Hepatocyte (in vitro differentiated cells): ENCODE measurements at regions not wholly inside any gene's neighbourhood (a gene's known extent, or its start where the extent isn't known, plus 50 kb on each side); places are given as distances from the start of the nearest gene placed in this dataset.
A peak's percentile ranks its signal among the peaks of the same experiment; 100 is the strongest.

Experiments used
- DNase-seq: peaks from one replicate; pipeline ENCODE4 v3.0.0-alpha.2; 2016; ENCODE audit warnings: low spot score
- H2AFZ ChIP-seq: fragments of 200-600 bp; sonication (generic); 2 replicates; pipeline ENCODE4 v1.6.0; 2016; ENCODE audit warnings: antibody characterized with exemption, mild to moderate bottlenecking
- H3K27ac ChIP-seq: fragments of 200-600 bp; sonication (generic); 2 replicates; pipeline ENCODE4 v1.5.1; 2016; ENCODE audit warnings: mild to moderate bottlenecking
- H3K27me3 ChIP-seq: fragments of 200-600 bp; sonication (generic); 2 replicates; pipeline ENCODE4 v1.6.1; 2016
- H3K36me3 ChIP-seq: fragments of 200-600 bp; sonication (generic); replicated peaks from 2 replicates; pipeline ENCODE4 v1.5.1; 2016; ENCODE audit warnings: low read depth; ENCODE audit not compliant: insufficient read depth
- H3K4me1 ChIP-seq: fragments of 200-600 bp; sonication (generic); 2 replicates; pipeline ENCODE4 v1.5.1; 2016; ENCODE audit warnings: mild to moderate bottlenecking, moderate library complexity; ENCODE audit not compliant: insufficient read depth
- H3K4me2 ChIP-seq: fragments of 200-600 bp; sonication (generic); 2 replicates; pipeline ENCODE4 v1.6.0; 2016
- H3K4me3 ChIP-seq: fragments of 200-600 bp; sonication (generic); 2 replicates; pipeline ENCODE4 v1.5.1; 2016; ENCODE audit warnings: mild to moderate bottlenecking
- H3K79me2 ChIP-seq: fragments of 200-600 bp; sonication (generic); 2 replicates; pipeline ENCODE4 v1.6.0; 2017; ENCODE audit warnings: mild to moderate bottlenecking
- H3K9me2 ChIP-seq: fragments of 200-600 bp; sonication (generic); replicated peaks from 2 replicates; pipeline ENCODE4 v1.6.0; 2017; ENCODE audit warnings: mild to moderate bottlenecking; ENCODE audit not compliant: insufficient read depth
- H3K9me3 ChIP-seq: fragments of 200-600 bp; sonication (generic); 2 replicates; pipeline ENCODE4 v1.5.1; 2016; ENCODE audit warnings: low read depth, mild to moderate bottlenecking
- H4K20me1 ChIP-seq: fragments of 200-600 bp; sonication (generic); 2 replicates; pipeline ENCODE4 v1.6.0; 2016; ENCODE audit warnings: mild to moderate bottlenecking; ENCODE audit not compliant: insufficient read depth, poor library complexity, severe bottlenecking
- EZH2 ChIP-seq: fragments of 200-600 bp; sonication (generic); IDR thresholded peaks from 2 replicates; pipeline ENCODE4 v1.6.1; 2016; ENCODE audit warnings: antibody characterized with exemption, mild to moderate bottlenecking, borderline replicate concordance
- EZH2phosphoT487 ChIP-seq: fragments of 200-600 bp; sonication (generic); IDR thresholded peaks from one replicate; pipeline ENCODE4 v1.6.1; 2018; ENCODE audit warnings: antibody characterized with exemption, mild to moderate bottlenecking, low read depth, moderate library complexity; ENCODE audit not compliant: unreplicated experiment, severe bottlenecking
- WGBS: methylation state at CpG from one replicate; pipeline ENCODE4 v1.1.6; 2016; ENCODE audit warnings: low lambda C conversion rate; ENCODE audit errors: missing lambda C conversion rate; 5-methylcytosine and 5-hydroxymethylcytosine counted together
- TF ChIP-seq, protein P1 (sequence below): fragments of 200-600 bp; sonication (generic); IDR thresholded peaks from 2 replicates; pipeline ENCODE4 v1.5.1; 2016; ENCODE audit warnings: antibody characterized with exemption, mild to moderate bottlenecking; ENCODE audit not compliant: poor library complexity

DNA sequence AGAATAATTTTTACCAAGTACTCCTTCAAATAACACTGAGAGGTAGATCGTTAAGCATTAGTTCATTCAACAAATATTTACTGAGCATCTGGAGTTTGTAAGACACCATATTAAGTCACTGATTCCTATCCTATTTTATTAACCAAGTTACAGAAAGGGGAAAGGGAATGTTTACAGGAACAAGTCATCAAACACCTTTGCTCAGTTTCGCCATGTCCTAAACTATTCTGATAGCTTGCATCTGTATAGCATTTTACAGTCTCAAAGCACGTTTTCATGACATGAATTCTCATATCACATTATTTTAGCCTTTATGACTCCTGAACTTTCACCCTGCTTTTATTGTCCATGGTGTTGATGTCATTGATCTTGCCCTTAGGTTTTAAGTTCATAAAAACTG, 89.2 kb downstream of the AREG start:
- peaks cover 26% of the 10 kb centered on the region for H3K4me1 ChIP-seq
- no peaks in the 10 kb centered on the region for H3K9me3 ChIP-seq
- H3K27me3 ChIP-seq = no peaks in the 10 kb centered on the region
- no peak overlapping the region for H2AFZ ChIP-seq
- no peak for TF ChIP-seq EZH2
- TF ChIP-seq EZH2phosphoT487 = no peak
- TF ChIP-seq, protein P1, sequence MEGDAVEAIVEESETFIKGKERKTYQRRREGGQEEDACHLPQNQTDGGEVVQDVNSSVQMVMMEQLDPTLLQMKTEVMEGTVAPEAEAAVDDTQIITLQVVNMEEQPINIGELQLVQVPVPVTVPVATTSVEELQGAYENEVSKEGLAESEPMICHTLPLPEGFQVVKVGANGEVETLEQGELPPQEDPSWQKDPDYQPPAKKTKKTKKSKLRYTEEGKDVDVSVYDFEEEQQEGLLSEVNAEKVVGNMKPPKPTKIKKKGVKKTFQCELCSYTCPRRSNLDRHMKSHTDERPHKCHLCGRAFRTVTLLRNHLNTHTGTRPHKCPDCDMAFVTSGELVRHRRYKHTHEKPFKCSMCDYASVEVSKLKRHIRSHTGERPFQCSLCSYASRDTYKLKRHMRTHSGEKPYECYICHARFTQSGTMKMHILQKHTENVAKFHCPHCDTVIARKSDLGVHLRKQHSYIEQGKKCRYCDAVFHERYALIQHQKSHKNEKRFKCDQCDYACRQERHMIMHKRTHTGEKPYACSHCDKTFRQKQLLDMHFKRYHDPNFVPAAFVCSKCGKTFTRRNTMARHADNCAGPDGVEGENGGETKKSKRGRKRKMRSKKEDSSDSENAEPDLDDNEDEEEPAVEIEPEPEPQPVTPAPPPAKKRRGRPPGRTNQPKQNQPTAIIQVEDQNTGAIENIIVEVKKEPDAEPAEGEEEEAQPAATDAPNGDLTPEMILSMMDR = no peak
- H3K4me2 ChIP-seq = no peak overlapping the region
- H3K79me2 ChIP-seq = no peaks in the 10 kb centered on the region
- H4K20me1 ChIP-seq = no peaks in the 10 kb centered on the region
- H3K4me3 ChIP-seq = no peak overlapping the region
- DNase-seq = peak; percentile 24
- H3K36me3 ChIP-seq = no peaks in the 10 kb centered on the region
- H3K27ac ChIP-seq = peak overlapping the region; percentile 79
- 18% methylated on average over 3 of the region's 3 CpGs for WGBS
- H3K9me2 ChIP-seq = no peaks in the 10 kb centered on the region

DNA sequence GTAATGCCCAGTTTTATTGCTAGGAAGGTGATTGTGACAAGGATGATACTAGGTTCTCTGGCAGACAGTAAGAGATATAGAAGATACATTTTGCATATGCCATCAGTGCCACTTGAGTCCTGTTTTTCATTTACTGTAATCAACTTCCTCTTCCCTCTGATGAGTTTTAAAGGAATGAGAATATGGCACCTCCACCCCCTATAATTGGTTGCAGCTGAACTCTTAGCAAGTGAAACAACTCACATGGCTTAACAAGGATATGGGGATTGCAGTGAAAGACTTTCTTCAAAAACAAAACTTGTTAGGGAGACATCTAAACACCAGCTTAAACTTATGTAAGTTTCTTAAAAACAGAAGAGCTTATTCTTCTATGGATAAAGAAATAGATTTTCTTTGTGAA, 90.0 kb downstream of the AREG start:
- no peak overlapping the region for H3K4me2 ChIP-seq
- TF ChIP-seq EZH2phosphoT487 (no peak), EZH2 (no peak)
- TF ChIP-seq, protein P1 = no peak
- H3K27me3 ChIP-seq = no peaks in the 10 kb centered on the region
- no peak for DNase-seq
- peaks cover 32% of the 10 kb centered on the region for H3K4me1 ChIP-seq
- H2AFZ ChIP-seq = no peak overlapping the region
- no peaks in the 10 kb centered on the region for H3K9me2 ChIP-seq
- H3K9me3 ChIP-seq = no peaks in the 10 kb centered on the region
- no peak overlapping the region for H3K4me3 ChIP-seq
- H3K79me2 ChIP-seq = no peaks in the 10 kb centered on the region
- no peaks in the 10 kb centered on the region for H4K20me1 ChIP-seq
- peak overlapping the region; percentile 79 for H3K27ac ChIP-seq
- no peaks in the 10 kb centered on the region for H3K36me3 ChIP-seq

DNA sequence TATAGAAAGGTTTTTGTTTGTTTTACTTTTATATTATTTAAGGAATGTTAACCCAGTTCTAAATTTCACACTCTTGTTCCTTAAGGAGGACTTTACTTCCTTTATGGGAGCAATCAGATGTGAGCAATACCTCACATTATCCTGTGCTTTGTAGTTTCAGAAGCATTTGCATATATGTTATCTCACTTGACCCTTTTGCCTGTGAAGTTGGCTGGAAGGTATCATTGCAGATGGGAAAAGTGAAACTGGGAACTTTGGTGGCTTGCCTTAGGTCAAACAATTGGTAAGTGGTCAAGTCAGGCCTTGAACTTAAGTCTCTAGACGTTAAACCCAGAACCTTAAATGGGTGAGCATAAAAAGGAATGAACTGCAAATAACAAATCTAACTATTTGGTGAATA, 90.6 kb downstream of the AREG start:
- Histone ChIP-seq H3K27me3 (no peaks in the 10 kb centered on the region), H3K4me2 (no peak overlapping the region), H3K4me1 (peaks cover 37% of the 10 kb centered on the region), H3K79me2 (no peaks in the 10 kb centered on the region), H3K9me3 (no peaks in the 10 kb centered on the region), H3K4me3 (no peak overlapping the region), H3K27ac (peak overlapping the region; percentile 79), H3K9me2 (no peaks in the 10 kb centered on the region), H3K36me3 (no peaks in the 10 kb centered on the region), H2AFZ (no peak overlapping the region), H4K20me1 (no peaks in the 10 kb centered on the region)
- TF ChIP-seq, protein P1 = no peak
- TF ChIP-seq EZH2 (no peak), EZH2phosphoT487 (no peak)
- WGBS = 68% methylated on average over 1 of the region's 1 CpG
- DNase-seq = no peak

DNA sequence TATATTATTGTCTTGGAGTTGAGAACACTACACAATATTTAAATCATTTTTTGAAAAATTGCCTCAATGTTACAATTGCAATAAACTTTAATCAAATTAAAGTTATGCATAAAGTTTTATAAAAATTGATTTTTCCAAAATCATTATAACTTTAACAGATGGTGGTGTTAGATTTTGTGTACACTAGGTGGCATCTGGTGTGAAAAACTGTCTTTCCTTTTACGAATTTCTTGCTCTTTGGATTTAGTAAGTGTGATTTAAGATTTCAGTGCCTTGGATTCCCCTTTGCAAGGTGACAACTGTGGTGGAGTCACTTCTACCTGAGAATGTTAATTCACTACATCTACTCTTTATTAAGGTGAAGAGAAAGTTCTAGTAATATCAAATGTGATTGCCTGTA, 91.6 kb downstream of the AREG start:
- no peak overlapping the region for H3K4me2 ChIP-seq
- WGBS = 86% methylated on average over 1 of the region's 1 CpG
- no peak for DNase-seq
- no peak overlapping the region for H3K4me3 ChIP-seq
- no peak overlapping the region for H2AFZ ChIP-seq
- H3K79me2 ChIP-seq = no peaks in the 10 kb centered on the region
- H3K27me3 ChIP-seq = no peaks in the 10 kb centered on the region
- peak overlapping the region; percentile 79 for H3K27ac ChIP-seq
- H4K20me1 ChIP-seq = no peaks in the 10 kb centered on the region
- no peaks in the 10 kb centered on the region for H3K9me3 ChIP-seq
- no peaks in the 10 kb centered on the region for H3K9me2 ChIP-seq
- no peak for TF ChIP-seq EZH2phosphoT487
- no peak for TF ChIP-seq EZH2
- TF ChIP-seq, protein P1 = peak; percentile 33
- no peaks in the 10 kb centered on the region for H3K36me3 ChIP-seq
- H3K4me1 ChIP-seq = peaks cover 37% of the 10 kb centered on the region
